CD14-positive monocyte (primary cell): ENCODE measurements at regions not wholly inside any gene's neighbourhood (a gene's known extent, or its start where the extent isn't known, plus 50 kb on each side); places are given as distances from the start of the nearest gene placed in this dataset.

Source experiments
- DNase-seq, 3 donors: peaks; one replicate each; pipeline ENCODE4 v3.0.0-alpha.2; 2011 to 2022
- H2AFZ ChIP-seq: 2 replicates; pipeline ENCODE4 v1.6.0; 2012; ENCODE audit warnings: mild to moderate bottlenecking, low read depth, low read length, inconsistent platforms; ENCODE audit not compliant: insufficient read depth, poor library complexity, severe bottlenecking
- H3K27ac ChIP-seq, 2 donors: 1 replicate in 1 of 2; 2 replicates in 1 of 2; pipeline ENCODE4 v1.5.1; 2012 to 2013; ENCODE audit warnings: low read length in 2 of 2, control low read depth in 1 of 2, inconsistent platforms in 1 of 2, low read depth in 1 of 2, mild to moderate bottlenecking in 1 of 2
- H3K27me3 ChIP-seq, 2 donors: one replicate each; pipeline versions ENCODE4 v1.6.0 to v1.6.1; 2011 to 2013; ENCODE audit warnings: low read length in 2 of 2; ENCODE audit not compliant: control insufficient read depth in 2 of 2, insufficient read depth in 2 of 2
- H3K36me3 ChIP-seq, 2 donors: replicated peaks in 1 of 2; 1 replicate in 1 of 2; 2 replicates in 1 of 2; pipeline versions ENCODE4 v1.5.1 to v1.6.1; 2012 to 2013; ENCODE audit warnings: low read length in 2 of 2, control low read depth in 1 of 2, inconsistent platforms in 1 of 2, mild to moderate bottlenecking in 1 of 2; ENCODE audit not compliant: insufficient read depth in 2 of 2, control insufficient read depth in 1 of 2
- H3K4me1 ChIP-seq, 2 donors: 1 replicate in 1 of 2; 2 replicates in 1 of 2; pipeline versions ENCODE4 v1.5.1 to v1.6.1; 2012 to 2013; ENCODE audit warnings: low read length in 2 of 2, control low read depth in 1 of 2, inconsistent platforms in 1 of 2, mild to moderate bottlenecking in 1 of 2, moderate library complexity in 1 of 2; ENCODE audit not compliant: insufficient read depth in 2 of 2, control insufficient read depth in 1 of 2
- H3K4me2 ChIP-seq: replicated peaks from 2 replicates; pipeline ENCODE3; 2012; ENCODE audit warnings: low read length, moderate library complexity, mild to moderate bottlenecking; ENCODE audit not compliant: poor library complexity, severe bottlenecking; ENCODE audit errors: extremely low read depth
- H3K4me3 ChIP-seq, 3 experiments: fragments of 200-600 bp in 1 of 3; sonication (generic) in 1 of 3; replicated peaks in 1 of 3; 1 replicate in 2 of 3; 2 replicates in 1 of 3; pipeline ENCODE4 v1.5.1; 2011 to 2013; ENCODE audit warnings: low read length in 3 of 3, mild to moderate bottlenecking in 3 of 3, control low read depth in 2 of 3, low read depth in 2 of 3, inconsistent platforms in 1 of 3, moderate library complexity in 1 of 3
- H3K79me2 ChIP-seq: 2 replicates; pipeline ENCODE4 v1.6.0; 2012; ENCODE audit warnings: mild to moderate bottlenecking, control low read depth, inconsistent platforms, low read length, moderate library complexity; ENCODE audit not compliant: insufficient read depth
- H3K9ac ChIP-seq: 2 replicates; pipeline ENCODE4 v1.6.0; 2017; ENCODE audit warnings: low read length, mild to moderate bottlenecking; ENCODE audit not compliant: insufficient read depth, poor library complexity, severe bottlenecking
- H3K9me3 ChIP-seq, 2 donors: replicated peaks in 1 of 2; 1 replicate in 1 of 2; 2 replicates in 1 of 2; pipeline versions ENCODE4 v1.5.1 to v1.6.1; 2012 to 2013; ENCODE audit warnings: low read length in 2 of 2, control low read depth in 1 of 2; ENCODE audit not compliant: control insufficient read depth in 1 of 2, insufficient read depth in 1 of 2
- H4K20me1 ChIP-seq: 2 replicates; pipeline ENCODE4 v1.6.0; 2012; ENCODE audit warnings: mild to moderate bottlenecking, low read length, control low read depth, moderate library complexity; ENCODE audit not compliant: insufficient read depth
- H3K27ac Mint-ChIP-seq, 7 donors: one replicate each; pipeline ENCODE4 v1.8.0; 2020; ENCODE audit warnings: mild to moderate bottlenecking in 7 of 7, mixed read lengths in 7 of 7, moderate library complexity in 6 of 7, inconsistent platforms in 2 of 7
- H3K27me3 Mint-ChIP-seq, 3 donors: one replicate each; pipeline ENCODE4 v1.8.0; 2021 to 2022; ENCODE audit warnings: low read depth in 3 of 3, mild to moderate bottlenecking in 3 of 3, mixed read lengths in 3 of 3, moderate library complexity in 3 of 3, inconsistent platforms in 1 of 3
- H3K36me3 Mint-ChIP-seq, 2 donors: one replicate each; pipeline ENCODE4 v1.8.0; 2020; ENCODE audit warnings: mixed read lengths in 2 of 2, inconsistent platforms in 1 of 2, mild to moderate bottlenecking in 1 of 2
- H3K4me1 Mint-ChIP-seq: one replicate; pipeline ENCODE4 v1.8.0; 2020; ENCODE audit warnings: mild to moderate bottlenecking, mixed read lengths
- H3K4me3 Mint-ChIP-seq, 2 donors: one replicate each; pipeline ENCODE4 v1.8.0; 2020; ENCODE audit warnings: mild to moderate bottlenecking in 2 of 2, mixed read lengths in 2 of 2, moderate library complexity in 1 of 2
- H3K9me3 Mint-ChIP-seq, 7 donors: one replicate each; pipeline ENCODE4 v1.8.0; 2020 to 2022; ENCODE audit warnings: mixed read lengths in 7 of 7, mild to moderate bottlenecking in 6 of 7, moderate library complexity in 6 of 7, inconsistent platforms in 2 of 7
- WGBS: methylation state at CpG from one replicate; pipeline ENCODE4 v1.1.5; 2013; ENCODE audit warnings: missing lambda C conversion rate; ENCODE audit not compliant: insufficient coverage; 5-methylcytosine and 5-hydroxymethylcytosine counted together
- intact Hi-C, 2 donors: fragments of 100-400 bp; cut with micrococcal nuclease; formaldehyde crosslinking; loops; one replicate each; pipeline versions ENCODE4 v1.15.0 to v1.15.1; 2023
- TF ChIP-seq, protein P1 (sequence below): fragments of 200-600 bp; IDR thresholded peaks from one replicate; pipeline ENCODE4 v1.8.0; 2022; ENCODE audit warnings: antibody characterized with exemption, mild to moderate bottlenecking

DNA sequence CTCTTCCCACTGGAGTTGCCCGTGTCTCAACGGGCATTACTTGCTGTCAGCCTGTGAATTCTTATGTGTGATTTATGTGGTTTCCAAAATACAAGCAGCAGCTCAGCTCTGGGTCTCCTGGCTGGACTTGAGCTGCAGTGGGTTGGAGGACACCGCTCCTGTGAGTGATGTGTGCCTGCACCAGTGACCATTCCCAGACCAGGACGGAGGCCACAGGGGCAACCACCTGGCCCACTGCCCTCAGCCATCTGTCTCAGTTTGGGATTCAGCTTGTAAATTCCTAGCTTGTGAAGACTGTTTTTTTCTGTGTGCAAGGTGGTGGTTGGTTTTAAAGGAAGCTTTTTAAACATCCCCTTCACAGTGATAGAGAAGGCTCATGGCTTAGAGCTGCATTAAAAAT lies 261.0 kb downstream of the BCL2 start:
- Mint-ChIP-seq H3K4me3 (no peak overlapping the region), H3K36me3 (no peaks in the 10 kb centered on the region), H3K27me3 (peaks cover 1 to 5% (median 4%) of the 10 kb centered on the region in 3 donors), H3K4me1 (peaks cover 17% of the 10 kb centered on the region), H3K27ac (peak overlapping the region in 1 of 7 donors; percentile 70), H3K9me3 (peaks cover 0 to 2% (median 0%) of the 10 kb centered on the region in 7 donors)
- intact Hi-C loops: no loop called here
- no peaks in the 10 kb centered on the region for H3K9me3 ChIP-seq
- no peak overlapping the region for H3K27ac ChIP-seq
- WGBS: 90% methylated on average over 2 of the region's 4 CpGs
- H3K79me2 ChIP-seq: no peaks in the 10 kb centered on the region
- H3K4me3 ChIP-seq: no peak overlapping the region
- no peak overlapping the region for H2AFZ ChIP-seq
- no peaks in the 10 kb centered on the region for H3K27me3 ChIP-seq
- no peak overlapping the region for H3K9ac ChIP-seq
- TF ChIP-seq, protein P1, sequence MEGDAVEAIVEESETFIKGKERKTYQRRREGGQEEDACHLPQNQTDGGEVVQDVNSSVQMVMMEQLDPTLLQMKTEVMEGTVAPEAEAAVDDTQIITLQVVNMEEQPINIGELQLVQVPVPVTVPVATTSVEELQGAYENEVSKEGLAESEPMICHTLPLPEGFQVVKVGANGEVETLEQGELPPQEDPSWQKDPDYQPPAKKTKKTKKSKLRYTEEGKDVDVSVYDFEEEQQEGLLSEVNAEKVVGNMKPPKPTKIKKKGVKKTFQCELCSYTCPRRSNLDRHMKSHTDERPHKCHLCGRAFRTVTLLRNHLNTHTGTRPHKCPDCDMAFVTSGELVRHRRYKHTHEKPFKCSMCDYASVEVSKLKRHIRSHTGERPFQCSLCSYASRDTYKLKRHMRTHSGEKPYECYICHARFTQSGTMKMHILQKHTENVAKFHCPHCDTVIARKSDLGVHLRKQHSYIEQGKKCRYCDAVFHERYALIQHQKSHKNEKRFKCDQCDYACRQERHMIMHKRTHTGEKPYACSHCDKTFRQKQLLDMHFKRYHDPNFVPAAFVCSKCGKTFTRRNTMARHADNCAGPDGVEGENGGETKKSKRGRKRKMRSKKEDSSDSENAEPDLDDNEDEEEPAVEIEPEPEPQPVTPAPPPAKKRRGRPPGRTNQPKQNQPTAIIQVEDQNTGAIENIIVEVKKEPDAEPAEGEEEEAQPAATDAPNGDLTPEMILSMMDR: no peak
- peaks cover 0 to 9% of the 10 kb centered on the region in 2 donors for H3K4me1 ChIP-seq
- DNase-seq: no peak
- H3K4me2 ChIP-seq: no peak overlapping the region
- H3K36me3 ChIP-seq: no peaks in the 10 kb centered on the region
- no peaks in the 10 kb centered on the region for H4K20me1 ChIP-seq

DNA sequence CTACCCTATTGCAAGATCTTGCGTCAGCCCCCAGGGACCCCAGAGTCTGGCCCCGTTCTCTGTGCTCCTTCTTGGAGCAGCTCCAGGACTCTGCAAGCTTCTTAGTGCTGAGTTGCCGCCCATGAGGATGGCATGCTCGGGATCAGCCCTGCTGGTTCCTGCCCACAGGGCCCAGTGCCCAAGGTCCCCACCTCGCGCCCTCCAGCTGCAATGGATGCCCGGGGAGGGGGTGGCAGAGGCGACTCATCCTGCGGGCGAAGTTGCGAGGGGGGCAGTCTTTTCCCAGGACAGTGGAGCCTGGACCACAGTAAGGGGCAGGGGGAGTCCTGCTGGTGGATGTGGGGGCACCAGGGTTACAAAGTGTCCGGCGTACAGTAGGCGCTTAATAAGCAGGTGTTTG lies 261.9 kb downstream of the BCL2 start:
- H3K4me1 ChIP-seq: peaks cover 0 to 9% of the 10 kb centered on the region in 2 donors
- peaks cover 0 to 5% (median 4%) of the 10 kb centered on the region in 3 donors for H3K27me3 Mint-ChIP-seq
- H3K4me1 Mint-ChIP-seq: peaks cover 17% of the 10 kb centered on the region
- no peak overlapping the region for H3K27ac Mint-ChIP-seq
- no peak overlapping the region for H3K9ac ChIP-seq
- H4K20me1 ChIP-seq: no peaks in the 10 kb centered on the region
- H3K27me3 ChIP-seq: no peaks in the 10 kb centered on the region
- intact Hi-C loops: no loop called here
- TF ChIP-seq, protein P1: no peak
- H3K36me3 ChIP-seq: no peaks in the 10 kb centered on the region
- no peak overlapping the region for H3K4me3 Mint-ChIP-seq
- H3K9me3 ChIP-seq: no peaks in the 10 kb centered on the region
- H3K4me3 ChIP-seq: no peak overlapping the region
- no peak for DNase-seq
- H3K9me3 Mint-ChIP-seq: no peaks in the 10 kb centered on the region
- no peaks in the 10 kb centered on the region for H3K36me3 Mint-ChIP-seq
- no peak overlapping the region for H3K27ac ChIP-seq
- WGBS: 92% methylated on average over 14 of the region's 14 CpGs
- H2AFZ ChIP-seq: no peak overlapping the region
- H3K4me2 ChIP-seq: no peak overlapping the region
- H3K79me2 ChIP-seq: no peaks in the 10 kb centered on the region
